Stomach (tissue), 8 donors: ENCODE measurements at regions not wholly inside any gene's neighbourhood (a gene's known extent, or its start where the extent isn't known, plus 50 kb on each side); places are given as distances from the start of the nearest gene placed in this dataset.

Experiments
- DNase-seq, 2 donors: peaks; one replicate each; pipeline versions ENCODE4 v3.0.0 to v3.0.0-alpha.2; 2013 to 2019
- H3K27ac ChIP-seq, 5 donors: fragments of 200-600 bp in 4 of 5; sonication (generic) in 4 of 5; one replicate each; pipeline ENCODE4 v1.5.1; 2013 to 2019; ENCODE audit warnings: mild to moderate bottlenecking in 1 of 5, moderate library complexity in 1 of 5
- H3K27me3 ChIP-seq, 3 donors: fragments of 200-600 bp; sonication (generic); one replicate each; pipeline ENCODE4 v1.5.1; 2017 to 2019; ENCODE audit warnings: mixed run types in 1 of 3
- H3K36me3 ChIP-seq, 4 donors: fragments of 200-600 bp; sonication (generic); 1 replicate in 3 of 4; 2 replicates in 1 of 4; pipeline ENCODE4 v1.5.1; 2016 to 2019
- H3K4me1 ChIP-seq, 4 donors: fragments of 200-600 bp; sonication (generic); one replicate each; pipeline ENCODE4 v1.5.1; 2016 to 2019
- H3K4me3 ChIP-seq, 4 donors: fragments of 200-600 bp; sonication (generic) in 3 of 4; one replicate each; pipeline ENCODE4 v1.5.1; 2016 to 2019; ENCODE audit warnings: mild to moderate bottlenecking in 1 of 4
- H3K9me3 ChIP-seq, 4 donors: fragments of 200-600 bp; sonication (generic); one replicate each; pipeline ENCODE4 v1.5.1; 2016 to 2019
- EP300 ChIP-seq: sonication (generic); formaldehyde crosslinking; IDR thresholded peaks from one replicate; pipeline ENCODE4 v1.6.1; 2017; ENCODE audit warnings: antibody characterized with exemption
- POLR2A ChIP-seq, 4 donors: fragments of 450-650 bp; IDR thresholded peaks; one replicate each; pipeline ENCODE4 v1.6.1; 2016; ENCODE audit warnings: antibody characterized with exemption in 4 of 4, control low read depth in 2 of 4, mild to moderate bottlenecking in 1 of 4, moderate library complexity in 1 of 4
- POLR2AphosphoS5 ChIP-seq, 3 donors: sonication (generic); formaldehyde crosslinking; IDR thresholded peaks; one replicate each; pipeline ENCODE4 v1.6.1; 2016; ENCODE audit warnings: antibody characterized with exemption in 3 of 3
- WGBS, 5 donors: extraction: QIAGEN DNeasy Blood & Tissue Kit in 3 of 5; methylation state at CpG; one replicate each; pipeline versions ENCODE4 v1.1.5 to v1.1.7; 2013 to 2018; 5-methylcytosine and 5-hydroxymethylcytosine counted together
- intact Hi-C: fragments of 100-400 bp; cut with DNase I; formaldehyde crosslinking; loops from one replicate; pipeline ENCODE4 v1.15.1; 2023; ENCODE audit warnings: low total_unique reads
- TF ChIP-seq, protein P1 (sequence below), 7 experiments: fragments of 450-650 bp in 4 of 7; fragments of 200-600 bp in 3 of 7; sonication (generic) in 3 of 7; IDR thresholded peaks; one replicate each; pipeline ENCODE4 v1.5.1; 2016 to 2019; ENCODE audit warnings: antibody characterized with exemption in 7 of 7, control low read depth in 2 of 7, mild to moderate bottlenecking in 1 of 7
- donor health status: healthy with polysubstance abuse.
- donor health status: Bipolar disorder and iron deficiency.
- donor health status: healthy.

DNA sequence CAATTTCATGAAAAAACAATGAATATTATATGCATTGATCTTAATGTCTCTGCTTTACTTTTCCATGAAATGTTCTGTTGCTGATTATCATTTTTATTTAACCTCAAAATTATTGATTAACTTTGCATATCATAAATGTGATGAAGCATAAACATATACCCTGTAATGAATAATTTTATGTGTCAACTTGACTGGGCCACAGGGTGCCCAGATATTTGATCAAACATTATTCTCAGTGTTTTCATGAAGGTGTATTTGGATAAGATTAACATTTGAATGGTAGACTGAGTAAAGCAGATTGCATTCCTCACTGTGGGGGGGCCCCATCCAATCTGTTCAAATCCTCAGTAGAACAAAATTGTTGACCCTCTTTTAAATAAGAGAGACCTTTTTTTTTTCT, 265.2 kb downstream of the CENPW start:
- TF ChIP-seq EP300 (no peak), POLR2A (IDR thresholded peaks at IDR 0.05) (no peak)

DNA sequence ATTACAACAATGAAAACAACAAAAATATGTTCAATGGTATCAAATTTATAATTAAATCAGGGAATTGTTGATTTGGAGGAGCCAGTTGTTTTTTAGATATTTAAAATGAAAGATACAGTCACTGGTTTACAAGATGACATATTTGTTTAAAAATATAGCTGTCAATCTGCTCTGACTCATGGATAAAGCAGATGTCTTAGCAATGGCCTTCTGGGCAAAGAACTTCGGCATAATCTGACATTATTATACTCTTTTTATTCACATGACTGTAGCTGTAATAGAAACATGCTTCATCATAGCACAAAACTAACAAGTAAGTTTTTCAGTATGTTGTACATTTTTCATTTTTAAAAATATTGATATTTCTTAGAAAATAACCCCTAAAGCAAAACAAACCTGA, 267.4 kb downstream of the CENPW start:
- Histone ChIP-seq H3K36me3 (no peaks in the 10 kb centered on the region), H3K27me3 (no peaks in the 10 kb centered on the region), H3K4me3 (no peak overlapping the region), H3K9me3 (peaks cover 0 to 8% (median 0%) of the 10 kb centered on the region in 4 donors), H3K4me1 (no peaks in the 10 kb centered on the region), H3K27ac (no peak overlapping the region)
- no peak for DNase-seq
- 87 to 100% (median 91%) methylated on average over 1 of the region's 1 CpG for WGBS, 5 donors
- intact Hi-C loops, result no loop called here
- TF ChIP-seq POLR2A (IDR thresholded peaks at IDR 0.05) (no peak), POLR2AphosphoS5 (IDR thresholded peaks at IDR 0.05) (no peak), EP300 (no peak)
- TF ChIP-seq, protein P1, sequence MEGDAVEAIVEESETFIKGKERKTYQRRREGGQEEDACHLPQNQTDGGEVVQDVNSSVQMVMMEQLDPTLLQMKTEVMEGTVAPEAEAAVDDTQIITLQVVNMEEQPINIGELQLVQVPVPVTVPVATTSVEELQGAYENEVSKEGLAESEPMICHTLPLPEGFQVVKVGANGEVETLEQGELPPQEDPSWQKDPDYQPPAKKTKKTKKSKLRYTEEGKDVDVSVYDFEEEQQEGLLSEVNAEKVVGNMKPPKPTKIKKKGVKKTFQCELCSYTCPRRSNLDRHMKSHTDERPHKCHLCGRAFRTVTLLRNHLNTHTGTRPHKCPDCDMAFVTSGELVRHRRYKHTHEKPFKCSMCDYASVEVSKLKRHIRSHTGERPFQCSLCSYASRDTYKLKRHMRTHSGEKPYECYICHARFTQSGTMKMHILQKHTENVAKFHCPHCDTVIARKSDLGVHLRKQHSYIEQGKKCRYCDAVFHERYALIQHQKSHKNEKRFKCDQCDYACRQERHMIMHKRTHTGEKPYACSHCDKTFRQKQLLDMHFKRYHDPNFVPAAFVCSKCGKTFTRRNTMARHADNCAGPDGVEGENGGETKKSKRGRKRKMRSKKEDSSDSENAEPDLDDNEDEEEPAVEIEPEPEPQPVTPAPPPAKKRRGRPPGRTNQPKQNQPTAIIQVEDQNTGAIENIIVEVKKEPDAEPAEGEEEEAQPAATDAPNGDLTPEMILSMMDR (IDR thresholded peaks at IDR 0.05), result no peak

More for the DNA sequence above, 265.2 kb downstream of the CENPW start:
- no peak for DNase-seq
- Histone ChIP-seq H3K27ac (no peak overlapping the region), H3K9me3 (no peaks in the 10 kb centered on the region), H3K36me3 (no peaks in the 10 kb centered on the region), H3K27me3 (no peaks in the 10 kb centered on the region), H3K4me3 (no peak overlapping the region), H3K4me1 (no peaks in the 10 kb centered on the region)
- intact Hi-C loops, result no loop called here

DNA sequence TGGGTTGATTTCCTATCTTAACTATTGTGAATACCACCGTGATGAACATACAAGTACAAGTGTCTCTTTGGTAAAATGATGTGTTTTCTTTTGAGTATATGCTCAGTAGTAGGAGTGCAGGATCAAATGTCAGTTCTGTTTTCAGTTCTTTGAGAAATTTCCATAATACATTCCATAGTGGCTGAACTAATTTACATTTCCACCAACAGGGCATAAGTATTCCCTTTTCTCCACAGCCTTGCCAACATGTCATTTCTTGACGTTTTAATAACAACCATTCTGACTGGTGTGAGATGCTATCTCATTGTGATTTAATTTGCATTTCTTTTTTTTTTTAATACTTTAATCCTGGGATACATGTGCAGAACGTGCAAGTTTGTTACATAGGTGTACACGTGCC, 268.8 kb downstream of the CENPW start:
- no peaks in the 10 kb centered on the region for H3K27me3 ChIP-seq
- no peak for DNase-seq
- intact Hi-C loops, result no loop called here
- no peak overlapping the region for H3K4me3 ChIP-seq
- no peaks in the 10 kb centered on the region for H3K36me3 ChIP-seq
- peaks cover 0 to 8% (median 0%) of the 10 kb centered on the region in 4 donors for H3K9me3 ChIP-seq
- TF ChIP-seq POLR2A (IDR thresholded peaks at IDR 0.05) (no peak), EP300 (no peak), POLR2AphosphoS5 (IDR thresholded peaks at IDR 0.05) (no peak)
- TF ChIP-seq, protein P1 (IDR thresholded peaks at IDR 0.05), result no peak
- no peaks in the 10 kb centered on the region for H3K4me1 ChIP-seq
- WGBS, 5 donors, result 72 to 88% (median 80%) methylated on average over 4 of the region's 4 CpGs
- no peak overlapping the region for H3K27ac ChIP-seq

DNA sequence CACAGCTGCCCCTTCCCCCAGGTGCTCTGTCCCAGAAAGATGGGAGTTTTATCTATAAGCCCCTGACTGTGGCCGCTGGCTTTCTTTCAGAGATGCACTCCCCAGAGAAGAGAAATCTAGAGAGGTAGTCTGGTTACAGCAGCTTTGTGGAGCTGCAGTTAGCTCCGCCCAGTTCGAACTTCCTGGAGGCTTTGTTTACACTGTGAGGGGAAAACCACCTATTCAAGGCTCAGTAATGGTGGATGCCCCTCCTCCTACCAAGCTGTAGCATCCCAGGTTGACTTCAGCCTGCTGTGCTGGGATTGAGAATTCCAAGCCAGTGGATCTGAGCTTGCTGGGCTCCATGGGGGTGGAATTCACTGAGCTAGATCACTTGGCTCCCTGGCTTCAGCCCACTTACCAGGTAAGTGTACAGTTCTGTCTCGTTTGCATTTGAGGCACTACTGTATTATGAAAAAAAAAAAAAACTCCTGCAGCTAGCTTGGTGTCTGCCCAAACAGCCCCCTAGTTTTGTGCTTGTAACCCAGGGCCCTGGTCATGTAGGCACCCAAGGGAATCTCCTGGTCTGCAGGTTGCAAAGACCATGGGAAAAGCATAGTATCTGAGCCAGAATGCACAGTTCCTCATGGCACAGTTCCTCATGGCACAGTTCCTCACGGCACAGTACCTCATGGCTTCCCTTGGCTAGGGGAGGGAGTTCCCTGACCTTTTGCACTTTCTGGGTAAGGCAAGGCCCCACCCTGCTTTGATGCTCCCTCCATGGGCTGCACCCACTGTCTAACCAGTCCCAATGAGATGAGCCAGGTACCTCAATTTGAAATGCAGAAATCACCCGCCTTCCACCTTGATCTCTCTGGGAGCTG, 275.0 kb downstream of the CENPW start:
- intact Hi-C loops, result no loop called here
- WGBS, 5 donors, result 66 to 74% (median 68%) methylated on average over 4 to 6 of the region's 6 CpGs
- DNase-seq, result no peak
- Histone ChIP-seq H3K36me3 (no peaks in the 10 kb centered on the region), H3K27me3 (peaks cover 0 to 3% (median 0%) of the 10 kb centered on the region in 3 donors), H3K27ac (no peak overlapping the region), H3K9me3 (peaks cover 0 to 8% (median 0%) of the 10 kb centered on the region in 4 donors), H3K4me1 (no peaks in the 10 kb centered on the region), H3K4me3 (no peak overlapping the region)
- TF ChIP-seq, protein P1 (IDR thresholded peaks at IDR 0.05), result no peak
- no peak for TF ChIP-seq POLR2AphosphoS5 (IDR thresholded peaks at IDR 0.05)
- no peak for TF ChIP-seq EP300
- TF ChIP-seq POLR2A (IDR thresholded peaks at IDR 0.05), result no peak

DNA sequence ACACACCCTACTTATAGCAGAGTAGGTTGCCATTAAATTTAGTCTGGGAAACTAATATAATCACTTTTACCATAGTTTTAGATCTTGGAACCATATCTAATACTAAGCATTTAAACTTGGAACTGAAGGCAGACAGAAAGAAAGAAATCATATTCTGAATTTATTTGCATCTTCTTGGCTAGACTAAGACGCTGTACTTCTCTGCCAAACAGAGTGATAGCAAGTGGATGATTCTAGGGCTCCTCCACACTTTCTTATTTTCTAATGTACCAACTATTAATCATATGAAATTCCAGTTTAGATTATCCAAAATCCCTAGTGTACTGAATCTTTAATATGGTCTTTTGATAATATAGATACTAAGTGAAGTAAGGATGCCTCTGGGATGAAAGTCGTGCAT, 277.0 kb downstream of the CENPW start:
- intact Hi-C loops, result no loop called here
- no peak for TF ChIP-seq POLR2A (IDR thresholded peaks at IDR 0.05)
- TF ChIP-seq, protein P1 (IDR thresholded peaks at IDR 0.05), result no peak
- no peak for TF ChIP-seq POLR2AphosphoS5 (IDR thresholded peaks at IDR 0.05)
- TF ChIP-seq EP300, result no peak

More for the DNA sequence above, 277.0 kb downstream of the CENPW start:
- no peaks in the 10 kb centered on the region for H3K4me1 ChIP-seq
- no peaks in the 10 kb centered on the region for H3K36me3 ChIP-seq
- H3K27me3 ChIP-seq, result peaks cover 0 to 3% (median 0%) of the 10 kb centered on the region in 3 donors
- 50 to 67% (median 61%) methylated on average over 2 of the region's 2 CpGs for WGBS, 5 donors
- peak in 1 of 2 donors; percentile 28 for DNase-seq
- no peak overlapping the region for H3K4me3 ChIP-seq
- no peak overlapping the region for H3K27ac ChIP-seq
- H3K9me3 ChIP-seq, result no peaks in the 10 kb centered on the region
